ENCODE measurements at regions not wholly inside any gene's neighbourhood (a gene's known extent, or its start where the extent isn't known, plus 50 kb on each side); places are given as distances from the start of the nearest gene placed in this dataset.

DNA sequence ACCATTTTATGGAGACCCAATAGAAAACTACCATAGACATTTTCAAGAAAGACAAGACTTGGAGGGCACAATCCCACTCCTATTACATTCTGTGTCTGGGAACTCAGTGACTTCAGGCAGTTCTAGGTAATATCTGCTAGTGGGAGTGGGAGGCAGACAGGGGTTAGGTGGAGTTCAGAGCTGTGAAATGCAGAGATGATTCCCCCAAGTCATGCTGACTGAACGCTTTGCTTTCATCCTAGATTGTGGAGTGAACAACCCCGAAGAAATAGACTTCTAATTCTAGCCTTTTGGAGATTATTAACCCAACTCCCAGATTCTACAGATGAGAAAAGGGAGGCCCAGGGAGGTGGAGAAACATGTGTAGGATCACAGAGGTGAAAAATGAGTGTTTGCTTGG lies 437.8 kb upstream of the CADM1 start:
- 85 to 92% methylated on average over 2 of the region's 2 CpGs for WGBS, 2 donors
- Histone ChIP-seq H3K9me3 (no peaks in the 10 kb centered on the region), H3K27me3 (no peaks in the 10 kb centered on the region), H3K27ac (no peak overlapping the region), H3K4me3 (no peak overlapping the region), H3K36me3 (no peaks in the 10 kb centered on the region), H3K4me1 (no peaks in the 10 kb centered on the region)
- TF ChIP-seq, protein P1, sequence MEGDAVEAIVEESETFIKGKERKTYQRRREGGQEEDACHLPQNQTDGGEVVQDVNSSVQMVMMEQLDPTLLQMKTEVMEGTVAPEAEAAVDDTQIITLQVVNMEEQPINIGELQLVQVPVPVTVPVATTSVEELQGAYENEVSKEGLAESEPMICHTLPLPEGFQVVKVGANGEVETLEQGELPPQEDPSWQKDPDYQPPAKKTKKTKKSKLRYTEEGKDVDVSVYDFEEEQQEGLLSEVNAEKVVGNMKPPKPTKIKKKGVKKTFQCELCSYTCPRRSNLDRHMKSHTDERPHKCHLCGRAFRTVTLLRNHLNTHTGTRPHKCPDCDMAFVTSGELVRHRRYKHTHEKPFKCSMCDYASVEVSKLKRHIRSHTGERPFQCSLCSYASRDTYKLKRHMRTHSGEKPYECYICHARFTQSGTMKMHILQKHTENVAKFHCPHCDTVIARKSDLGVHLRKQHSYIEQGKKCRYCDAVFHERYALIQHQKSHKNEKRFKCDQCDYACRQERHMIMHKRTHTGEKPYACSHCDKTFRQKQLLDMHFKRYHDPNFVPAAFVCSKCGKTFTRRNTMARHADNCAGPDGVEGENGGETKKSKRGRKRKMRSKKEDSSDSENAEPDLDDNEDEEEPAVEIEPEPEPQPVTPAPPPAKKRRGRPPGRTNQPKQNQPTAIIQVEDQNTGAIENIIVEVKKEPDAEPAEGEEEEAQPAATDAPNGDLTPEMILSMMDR (IDR thresholded peaks at IDR 0.05): no peak
- TF ChIP-seq EP300 (IDR thresholded peaks at IDR 0.05): no peak
- TF ChIP-seq POLR2AphosphoS5 (IDR thresholded peaks at IDR 0.05): no peak
- no peak for TF ChIP-seq POLR2A (IDR thresholded peaks at IDR 0.05)
- DNase-seq (no peak), ATAC-seq (ENCODE audit: low FRiP score in 2 of 2) (no peak)

DNA sequence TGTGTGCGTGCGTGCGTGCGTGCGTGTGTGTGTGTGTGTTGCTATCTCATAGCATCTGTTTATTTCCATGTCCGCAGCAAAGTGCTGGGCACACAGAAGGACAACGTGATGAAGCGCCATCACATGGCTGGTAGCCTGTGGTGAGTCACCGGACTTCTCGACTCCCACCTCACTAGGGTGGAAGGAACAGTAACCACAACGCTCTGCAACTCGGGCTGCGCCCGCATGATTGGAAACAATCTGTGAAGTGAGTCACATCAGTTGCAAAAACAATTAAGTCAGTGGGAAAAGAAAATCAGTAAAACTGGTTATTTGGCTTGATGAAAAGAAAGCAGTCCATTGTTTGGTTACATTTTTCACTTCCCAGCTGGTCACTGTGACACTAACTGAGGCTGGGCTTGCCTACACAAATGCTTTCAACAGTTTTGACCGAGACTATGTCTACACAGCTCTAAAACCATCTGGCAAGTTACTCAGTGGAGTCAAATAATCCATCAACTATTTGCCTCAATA lies 437.3 kb upstream of the CADM1 start:
- Histone ChIP-seq H3K36me3 (no peaks in the 10 kb centered on the region), H3K27ac (no peak overlapping the region), H3K27me3 (no peaks in the 10 kb centered on the region), H3K4me3 (no peak overlapping the region), H3K4me1 (no peaks in the 10 kb centered on the region), H3K9me3 (no peaks in the 10 kb centered on the region)
- ATAC-seq (ENCODE audit: low FRiP score in 2 of 2) (peak in 1 of 2 donors; percentile 91), DNase-seq (peak in 1 of 2 donors; percentile 64)
- 83 to 90% methylated on average over 15 of the region's 15 CpGs for WGBS, 2 donors
- TF ChIP-seq POLR2A (IDR thresholded peaks at IDR 0.05): no peak
- TF ChIP-seq, protein P1 (IDR thresholded peaks at IDR 0.05): no peak
- peak in 1 of 4 donors; percentile 48 for TF ChIP-seq EP300 (IDR thresholded peaks at IDR 0.05)
- TF ChIP-seq POLR2AphosphoS5 (IDR thresholded peaks at IDR 0.05): peak in 1 of 2 donors; percentile 38

DNA sequence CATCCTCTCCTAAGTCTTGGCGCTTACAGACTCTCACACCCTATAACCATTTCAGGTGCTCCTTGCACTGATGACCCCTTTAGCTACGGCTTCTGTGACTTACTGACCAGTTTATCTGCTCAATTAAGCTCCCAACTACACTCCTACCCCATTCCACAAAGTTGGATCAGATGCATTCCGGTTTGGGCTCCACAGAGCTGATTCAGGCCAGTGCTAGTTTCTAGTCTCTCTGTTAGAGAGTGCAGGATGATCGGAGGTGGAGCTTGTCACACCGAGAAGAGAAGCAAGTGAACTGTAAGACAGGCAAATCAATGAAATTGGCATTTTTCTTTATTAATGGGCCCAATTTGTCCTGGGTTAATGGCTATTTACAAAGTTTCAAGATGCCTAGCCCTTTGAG lies 436.8 kb upstream of the CADM1 start:
- 87 to 92% methylated on average over 5 of the region's 5 CpGs for WGBS, 2 donors
- DNase-seq: no peak
- no peaks in the 10 kb centered on the region for H3K4me1 ChIP-seq
- H3K36me3 ChIP-seq: no peaks in the 10 kb centered on the region
- no peaks in the 10 kb centered on the region for H3K27me3 ChIP-seq
- no peaks in the 10 kb centered on the region for H3K9me3 ChIP-seq
- no peak overlapping the region for H3K4me3 ChIP-seq
- no peak for ATAC-seq (ENCODE audit: low FRiP score in 2 of 2)
- TF ChIP-seq POLR2AphosphoS5 (IDR thresholded peaks at IDR 0.05): no peak
- TF ChIP-seq POLR2A (IDR thresholded peaks at IDR 0.05): no peak
- no peak for TF ChIP-seq EP300 (IDR thresholded peaks at IDR 0.05)
- TF ChIP-seq, protein P1 (IDR thresholded peaks at IDR 0.05): no peak
- no peak overlapping the region for H3K27ac ChIP-seq

DNA sequence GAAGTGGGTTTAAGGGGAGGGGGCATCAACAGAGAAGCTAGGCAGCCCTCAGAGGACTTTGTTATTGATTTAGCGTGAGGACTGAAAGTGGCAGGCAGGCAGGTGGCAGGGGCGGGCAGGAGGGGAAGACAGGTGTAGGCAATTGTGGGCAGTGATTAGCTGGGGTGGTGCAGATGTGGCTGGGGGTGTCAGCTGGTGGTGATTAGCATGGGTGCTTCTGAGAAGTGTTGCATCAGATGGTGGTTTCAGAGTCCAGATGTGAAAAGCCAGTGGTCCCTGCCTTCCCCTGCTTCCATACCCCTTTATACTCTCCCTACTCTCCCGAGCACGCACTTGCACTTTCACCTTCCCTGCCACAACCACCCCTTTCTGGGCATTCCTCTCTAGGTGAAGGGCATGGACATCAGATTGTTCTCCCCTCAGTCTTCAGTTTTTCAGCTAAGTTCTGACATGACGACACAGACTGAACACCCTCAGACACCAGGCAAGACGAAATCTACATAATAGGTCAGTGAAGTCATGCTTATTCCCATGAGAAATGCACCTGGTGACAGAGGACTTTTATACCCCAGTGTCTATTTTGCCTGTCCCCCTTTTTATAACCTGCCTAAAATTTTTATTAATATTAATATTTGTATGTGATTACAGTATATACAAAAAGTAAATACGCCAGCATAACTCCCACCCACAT lies 435.7 kb upstream of the CADM1 start:
- TF ChIP-seq EP300 (IDR thresholded peaks at IDR 0.05): no peak
- TF ChIP-seq POLR2A (IDR thresholded peaks at IDR 0.05): no peak
- TF ChIP-seq, protein P1 (IDR thresholded peaks at IDR 0.05): no peak
- TF ChIP-seq POLR2AphosphoS5 (IDR thresholded peaks at IDR 0.05): no peak
- H3K27ac ChIP-seq: no peak overlapping the region
- ATAC-seq (ENCODE audit: low FRiP score in 2 of 2) (no peak), DNase-seq (no peak)
- H3K27me3 ChIP-seq: no peaks in the 10 kb centered on the region
- H3K9me3 ChIP-seq: no peaks in the 10 kb centered on the region
- H3K36me3 ChIP-seq: no peaks in the 10 kb centered on the region
- no peak overlapping the region for H3K4me3 ChIP-seq
- no peaks in the 10 kb centered on the region for H3K4me1 ChIP-seq
- 79 to 85% methylated on average over 7 of the region's 7 CpGs for WGBS, 2 donors
